H9 (cell line): ENCODE measurements at regions not wholly inside any gene's neighbourhood (a gene's known extent, or its start where the extent isn't known, plus 50 kb on each side); places are given as distances from the start of the nearest gene placed in this dataset.
A peak's percentile ranks its signal among the peaks of the same experiment; 100 is the strongest.

Experiments used
- DNase-seq: peaks from one replicate; pipeline ENCODE4 v3.0.0-alpha.2; 2017
- H2AFZ ChIP-seq: one replicate; pipeline ENCODE4 v1.6.1; 2013; ENCODE audit warnings: mild to moderate bottlenecking, low read length, control low read depth, moderate library complexity
- H2AK5ac ChIP-seq: 2 replicates; pipeline ENCODE4 v1.6.1; 2013; ENCODE audit warnings: low read length, control low read depth, mixed read lengths; ENCODE audit not compliant: insufficient read length
- H2BK120ac ChIP-seq: one replicate; pipeline ENCODE4 v1.6.1; 2013; ENCODE audit warnings: low read depth, mild to moderate bottlenecking, low read length, control low read depth, inconsistent platforms; ENCODE audit not compliant: poor library complexity, severe bottlenecking
- H2BK12ac ChIP-seq: 2 replicates; pipeline ENCODE4 v1.6.1; 2013; ENCODE audit warnings: low read length, control low read depth, mixed read lengths, low read depth; ENCODE audit not compliant: insufficient read length
- H2BK15ac ChIP-seq: 2 replicates; pipeline ENCODE4 v1.6.1; 2013; ENCODE audit warnings: low read depth, low read length, control low read depth
- H2BK20ac ChIP-seq: one replicate; pipeline ENCODE4 v1.6.1; 2013; ENCODE audit warnings: low read depth, mild to moderate bottlenecking, low read length, control low read depth, inconsistent platforms; ENCODE audit not compliant: poor library complexity, severe bottlenecking
- H2BK5ac ChIP-seq: 2 replicates; pipeline ENCODE4 v1.6.1; 2013; ENCODE audit warnings: low read length, control low read depth, mixed read lengths; ENCODE audit not compliant: insufficient read length
- H3K14ac ChIP-seq: 2 replicates; pipeline ENCODE4 v1.6.1; 2013; ENCODE audit warnings: low read length, control low read depth; ENCODE audit not compliant: insufficient read depth
- H3K18ac ChIP-seq: 2 replicates; pipeline ENCODE4 v1.6.1; 2013; ENCODE audit warnings: low read depth, mild to moderate bottlenecking, mixed read lengths, low read length, control low read depth; ENCODE audit not compliant: insufficient read length
- H3K23ac ChIP-seq: 2 replicates; pipeline ENCODE4 v1.6.1; 2013; ENCODE audit warnings: low read length, control low read depth, mixed read lengths, low read depth; ENCODE audit not compliant: insufficient read length
- H3K23me2 ChIP-seq: 2 replicates; pipeline ENCODE4 v1.6.1; 2013; ENCODE audit warnings: low read depth, mild to moderate bottlenecking, mixed read lengths, low read length, control low read depth; ENCODE audit not compliant: insufficient read length, poor library complexity, severe bottlenecking
- H3K27ac ChIP-seq: 2 replicates; pipeline ENCODE4 v1.5.1; 2013; ENCODE audit warnings: low read length, control low read depth, mixed read lengths, low read depth; ENCODE audit not compliant: insufficient read length
- H3K27me3 ChIP-seq: 2 replicates; pipeline ENCODE4 v1.6.1; 2013; ENCODE audit warnings: low read length, control low read depth, inconsistent platforms; ENCODE audit not compliant: insufficient read depth
- H3K4ac ChIP-seq: 2 replicates; pipeline ENCODE4 v1.6.1; 2013; ENCODE audit warnings: low read depth, mild to moderate bottlenecking, control low read depth, inconsistent platforms, low read length, moderate library complexity
- H3K4me1 ChIP-seq: 2 replicates; pipeline ENCODE4 v1.6.1; 2013; ENCODE audit warnings: low read length, control low read depth, inconsistent platforms; ENCODE audit not compliant: insufficient read depth
- H3K4me2 ChIP-seq: 2 replicates; pipeline ENCODE4 v1.6.1; 2013; ENCODE audit warnings: low read length, control low read depth, mixed read lengths; ENCODE audit not compliant: insufficient read length, insufficient read depth
- H3K56ac ChIP-seq: 2 replicates; pipeline ENCODE4 v1.6.1; 2013; ENCODE audit warnings: low read depth, mild to moderate bottlenecking, mixed read lengths, low read length, control low read depth; ENCODE audit not compliant: insufficient read length
- H3K79me1 ChIP-seq: 2 replicates; pipeline ENCODE4 v1.6.1; 2013; ENCODE audit warnings: low read depth, mild to moderate bottlenecking, moderate library complexity, low read length, control low read depth, inconsistent platforms; ENCODE audit not compliant: insufficient read depth, poor library complexity, severe bottlenecking
- H3K79me2 ChIP-seq: 2 replicates; pipeline ENCODE4 v1.6.1; 2013; ENCODE audit warnings: low read length, control low read depth, inconsistent platforms; ENCODE audit not compliant: insufficient read depth
- H3K9ac ChIP-seq: 2 replicates; pipeline ENCODE4 v1.6.1; 2013; ENCODE audit warnings: low read length, control low read depth, mixed read lengths; ENCODE audit not compliant: insufficient read length; ENCODE audit errors: extremely low read depth
- H3K9me3 ChIP-seq: one replicate; pipeline ENCODE4 v1.6.1; 2013; ENCODE audit warnings: low read depth, low read length, inconsistent platforms; ENCODE audit not compliant: control insufficient read depth
- H3T11ph ChIP-seq: one replicate; pipeline ENCODE4 v1.6.1; 2013; ENCODE audit warnings: mild to moderate bottlenecking, low read length, control low read depth, inconsistent platforms
- H4K20me1 ChIP-seq: one replicate; pipeline ENCODE4 v1.6.1; 2013; ENCODE audit not compliant: control insufficient read depth, insufficient read length, insufficient read depth
- H4K5ac ChIP-seq: 2 replicates; pipeline ENCODE4 v1.6.1; 2013; ENCODE audit warnings: low read depth, mild to moderate bottlenecking, mixed read lengths, low read length, control low read depth; ENCODE audit not compliant: insufficient read length
- H4K8ac ChIP-seq: replicated peaks from 2 replicates; pipeline ENCODE4 v1.6.1; 2013; ENCODE audit warnings: low read length, control low read depth, mixed read lengths, low read depth; ENCODE audit not compliant: insufficient read length
- H4K91ac ChIP-seq: 2 replicates; pipeline ENCODE4 v1.6.1; 2013; ENCODE audit warnings: low read depth, mild to moderate bottlenecking, moderate library complexity, mixed read lengths, low read length, control low read depth; ENCODE audit not compliant: insufficient read length
- H3K27ac Mint-ChIP-seq, 3 experiments: 2 replicates in 2 of 3; 3 replicates in 1 of 3; pipeline ENCODE4 v1.8.0; 2020 to 2021; ENCODE audit warnings: mixed read lengths in 3 of 3, mild to moderate bottlenecking in 1 of 3, moderate library complexity in 1 of 3
- H3K27me3 Mint-ChIP-seq: 2 replicates; pipeline ENCODE4 v1.8.0; 2021; ENCODE audit warnings: low read depth, mild to moderate bottlenecking, moderate library complexity, mixed read lengths
- H3K36me3 Mint-ChIP-seq, 3 experiments: 2 replicates in 2 of 3; 3 replicates in 1 of 3; pipeline ENCODE4 v1.8.0; 2020 to 2021; ENCODE audit warnings: low read depth in 3 of 3, mixed read lengths in 3 of 3; ENCODE audit not compliant: insufficient read depth in 1 of 3
- H3K4me1 Mint-ChIP-seq, 2 experiments: 2 replicates each; pipeline ENCODE4 v1.8.0; 2020; ENCODE audit warnings: mixed read lengths in 2 of 2
- H3K4me3 Mint-ChIP-seq, 2 experiments: 2 replicates in 1 of 2; 3 replicates in 1 of 2; pipeline ENCODE4 v1.8.0; 2020 to 2021; ENCODE audit warnings: mild to moderate bottlenecking in 2 of 2, mixed read lengths in 2 of 2, moderate library complexity in 1 of 2
- H3K9me3 Mint-ChIP-seq, 2 experiments: 2 replicates in 1 of 2; 3 replicates in 1 of 2; pipeline ENCODE4 v1.8.0; 2020; ENCODE audit warnings: mild to moderate bottlenecking in 2 of 2, mixed read lengths in 2 of 2, moderate library complexity in 1 of 2
- CTCF ChIP-seq: fragments of 200-600 bp; sonication (generic); conservative IDR thresholded peaks from 3 replicates; pipeline ENCODE4 v1.8.0; 2021; ENCODE audit warnings: antibody characterized with exemption, mild to moderate bottlenecking
- WGBS: extraction: QIAGEN DNeasy Blood & Tissue Kit; methylation state at CpG from one replicate; pipeline ENCODE4 v1.1.7; 2013; ENCODE audit warnings: missing lambda C conversion rate, low lambda C conversion rate, mixed read lengths; ENCODE audit not compliant: insufficient read length; ENCODE audit errors: extremely low coverage; 5-methylcytosine and 5-hydroxymethylcytosine counted together

- Histone ChIP-seq H3K27ac (no peak overlapping the region), H4K8ac (no peak overlapping the region), H3K4me1 (no peaks in the 10 kb centered on the region), H2BK120ac (no peak overlapping the region), H3K9me3 (no peaks in the 10 kb centered on the region), H4K91ac (no peak overlapping the region), H3K14ac (no peak overlapping the region), H4K5ac (no peak overlapping the region), H3T11ph (no peak overlapping the region), H2BK20ac (no peak overlapping the region), H2BK5ac (no peak overlapping the region), H3K4me2 (no peak overlapping the region), H3K18ac (no peak overlapping the region), H3K27me3 (no peaks in the 10 kb centered on the region), H2BK15ac (no peak overlapping the region), H3K9ac (no peak overlapping the region), H2AK5ac (no peak overlapping the region), H3K56ac (no peak overlapping the region), H3K4ac (no peak overlapping the region), H2BK12ac (no peak overlapping the region), H3K79me2 (no peaks in the 10 kb centered on the region), H3K79me1 (no peaks in the 10 kb centered on the region), H4K20me1 (no peaks in the 10 kb centered on the region), H3K23ac (no peak overlapping the region), H2AFZ (no peak overlapping the region), H3K23me2 (no peaks in the 10 kb centered on the region)
- no peak for TF ChIP-seq CTCF
- DNase-seq: no peak
- Mint-ChIP-seq H3K36me3 (no peaks in the 10 kb centered on the region), H3K27ac (peak overlapping the region in 1 of 3 experiments; percentile 61; a peak in 1 of 7 replicates), H3K9me3 (no peaks in the 10 kb centered on the region), H3K4me3 (no peak overlapping the region), H3K27me3 (no peaks in the 10 kb centered on the region; the same call in 1 of the 2 replicates), H3K4me1 (peaks cover 9 to 13% of the 10 kb centered on the region in 2 experiments)
- WGBS: no CpG with 5 or more reads among the region's 3 CpGs
Measured at GRCh38 chr5:17121776-17122175, 95.7 kb upstream of the BASP1 start.
